GM23338 (cell line): ENCODE measurements at regions not wholly inside any gene's neighbourhood (a gene's known extent, or its start where the extent isn't known, plus 50 kb on each side); places are given as distances from the start of the nearest gene placed in this dataset.

Experiments used
- ATAC-seq: fragments of 200-7000 bp; cut with Tn5 transposase; 3 replicates; pipeline ENCODE4 v1.9.1; 2020
- DNase-seq: peaks from one replicate; pipeline ENCODE4 v3.0.0-alpha.2; 2015; ENCODE audit warnings: low spot score
- H2AFZ ChIP-seq: fragments of 200-600 bp; sonication (generic); 2 replicates; pipeline ENCODE4 v1.8.0; 2016; ENCODE audit warnings: antibody characterized with exemption, mild to moderate bottlenecking, moderate library complexity
- H3F3A ChIP-seq: fragments of 200-600 bp; sonication (generic); replicated peaks from 2 replicates; pipeline ENCODE4 v1.8.0; 2017; ENCODE audit warnings: antibody characterized with exemption, mixed run types, low read depth
- H3K27ac ChIP-seq: fragments of 200-600 bp; sonication (generic); 2 replicates; pipeline ENCODE4 v1.6.1; 2016; ENCODE audit warnings: low read depth
- H3K27me3 ChIP-seq: fragments of 200-600 bp; sonication (generic); 2 replicates; pipeline ENCODE4 v1.8.0; 2016; ENCODE audit warnings: mild to moderate bottlenecking, mixed run types, moderate library complexity; ENCODE audit not compliant: insufficient read depth
- H3K36me3 ChIP-seq: fragments of 200-600 bp; sonication (generic); 2 replicates; pipeline ENCODE4 v1.8.0; 2016; ENCODE audit warnings: mild to moderate bottlenecking; ENCODE audit not compliant: insufficient read depth
- H3K4me1 ChIP-seq: fragments of 200-600 bp; sonication (generic); 2 replicates; pipeline ENCODE4 v1.8.0; 2016; ENCODE audit warnings: mild to moderate bottlenecking, moderate library complexity; ENCODE audit not compliant: insufficient read depth
- H3K4me2 ChIP-seq: fragments of 200-600 bp; sonication (generic); 2 replicates; pipeline ENCODE4 v1.7.1; 2017; ENCODE audit warnings: mixed run types
- H3K4me3 ChIP-seq: fragments of 200-600 bp; sonication (generic); 2 replicates; pipeline ENCODE4 v1.6.1; 2016; ENCODE audit warnings: mixed run types
- H3K79me2 ChIP-seq: fragments of 200-600 bp; sonication (generic); replicated peaks from 2 replicates; pipeline ENCODE4 v1.8.0; 2017; ENCODE audit warnings: mild to moderate bottlenecking; ENCODE audit not compliant: insufficient read depth
- H3K9me2 ChIP-seq: fragments of 200-600 bp; sonication (generic); 2 replicates; pipeline ENCODE4 v1.8.0; 2017; ENCODE audit not compliant: insufficient read depth
- H4K20me1 ChIP-seq: fragments of 200-600 bp; sonication (generic); replicated peaks from 2 replicates; pipeline ENCODE4 v1.8.0; 2017; ENCODE audit warnings: mild to moderate bottlenecking; ENCODE audit not compliant: insufficient read depth
- H3K27ac Mint-ChIP-seq: 2 replicates; pipeline ENCODE4 v1.8.0; 2020; ENCODE audit warnings: inconsistent platforms, mild to moderate bottlenecking, moderate library complexity, mixed read lengths
- H3K27me3 Mint-ChIP-seq: 3 replicates; pipeline ENCODE4 v1.8.0; 2022; ENCODE audit warnings: low read depth, mild to moderate bottlenecking, moderate library complexity, mixed read lengths, inconsistent platforms; ENCODE audit not compliant: insufficient read depth, poor library complexity
- H3K36me3 Mint-ChIP-seq: 3 replicates; pipeline ENCODE4 v1.8.0; 2021; ENCODE audit warnings: low read depth, mild to moderate bottlenecking, inconsistent platforms, moderate library complexity, mixed read lengths
- H3K4me1 Mint-ChIP-seq: 3 replicates; pipeline ENCODE4 v1.8.0; 2020; ENCODE audit warnings: mild to moderate bottlenecking, inconsistent platforms, mixed read lengths
- H3K4me3 Mint-ChIP-seq: 3 replicates; pipeline ENCODE4 v1.8.0; 2021; ENCODE audit warnings: moderate library complexity, mild to moderate bottlenecking, inconsistent platforms, mixed read lengths
- H3K9me3 Mint-ChIP-seq: 3 replicates; pipeline ENCODE4 v1.8.0; 2020; ENCODE audit warnings: moderate library complexity, mild to moderate bottlenecking, inconsistent platforms, mixed read lengths
- CREB1 ChIP-seq: fragments of 250-450 bp; sonication (Bioruptor Pico); IDR thresholded peaks from 2 replicates; pipeline ENCODE4 v1.5.0; 2020; ENCODE audit warnings: low read depth, mild to moderate bottlenecking, moderate library complexity
- CTCF ChIP-seq, 2 experiments: fragments of 200-600 bp in 1 of 2; sonication (generic) in 1 of 2; conservative IDR thresholded peaks; 2 replicates each; pipeline versions ENCODE4 v1.5.1 to v1.6.1; 2016 to 2017; ENCODE audit warnings: antibody characterized with exemption in 2 of 2, low read depth in 2 of 2, mild to moderate bottlenecking in 2 of 2, moderate library complexity in 1 of 2
- ETS1 ChIP-seq: IDR thresholded peaks from 2 replicates; pipeline ENCODE4 v1.6.1; 2016; ENCODE audit warnings: antibody characterized with exemption
- EZH2 ChIP-seq: fragments of 200-600 bp; sonication (generic); IDR thresholded peaks from one replicate; pipeline ENCODE4 v1.8.0; 2017; ENCODE audit warnings: antibody characterized with exemption, mild to moderate bottlenecking, low read depth; ENCODE audit not compliant: unreplicated experiment
- EZH2phosphoT487 ChIP-seq: fragments of 200-600 bp; sonication (generic); IDR thresholded peaks from one replicate; pipeline ENCODE4 v1.8.1; 2018; ENCODE audit warnings: antibody characterized with exemption; ENCODE audit not compliant: unreplicated experiment
- JUNB ChIP-seq: IDR thresholded peaks from one replicate; pipeline ENCODE4 v1.6.1; 2016; ENCODE audit warnings: antibody characterized with exemption; ENCODE audit not compliant: unreplicated experiment
- NANOG ChIP-seq: IDR thresholded peaks from 2 replicates; pipeline ENCODE4 v1.6.1; 2016; ENCODE audit warnings: antibody characterized with exemption, borderline replicate concordance
- POLR2AphosphoS5 ChIP-seq: IDR thresholded peaks from 2 replicates; pipeline ENCODE4 v1.6.1; 2016; ENCODE audit warnings: antibody characterized with exemption, low read depth
- REST ChIP-seq: IDR thresholded peaks from one replicate; pipeline ENCODE4 v1.6.1; 2018; ENCODE audit warnings: antibody characterized with exemption; ENCODE audit not compliant: unreplicated experiment
- STAT1 ChIP-seq: IDR thresholded peaks from one replicate; pipeline ENCODE4 v1.6.1; 2016; ENCODE audit warnings: antibody characterized with exemption; ENCODE audit not compliant: unreplicated experiment
- ZNF114 ChIP-seq: fragments of 250-450 bp; sonication (Bioruptor Pico); IDR thresholded peaks from 2 replicates; pipeline ENCODE4 v1.5.0; 2020; ENCODE audit warnings: mild to moderate bottlenecking, moderate library complexity
- ZNF331 ChIP-seq: fragments of 250-450 bp; sonication (Bioruptor Pico); IDR thresholded peaks from 2 replicates; pipeline ENCODE4 v1.5.0; 2020; ENCODE audit warnings: low read depth, mild to moderate bottlenecking, moderate library complexity
- ZNF462 ChIP-seq: fragments of 250-450 bp; sonication (Bioruptor Pico); IDR thresholded peaks from 2 replicates; pipeline ENCODE4 v1.5.0; 2020; ENCODE audit warnings: mild to moderate bottlenecking, moderate library complexity

GRCh38 chr2:12273111-12273510 is 443.6 kb upstream of the TRIB2 start:
- Mint-ChIP-seq H3K27ac (no peak overlapping the region), H3K9me3 (no peaks in the 10 kb centered on the region; the same call in 2 of the 3 replicates), H3K27me3 (no peaks in the 10 kb centered on the region), H3K4me3 (no peak overlapping the region), H3K36me3 (no peaks in the 10 kb centered on the region), H3K4me1 (peaks cover 12% of the 10 kb centered on the region; the same call in 2 of the 3 replicates)
- no peaks in the 10 kb centered on the region for H3K27me3 ChIP-seq
- no peaks in the 10 kb centered on the region for H4K20me1 ChIP-seq
- no peak for DNase-seq
- no peaks in the 10 kb centered on the region for H3K79me2 ChIP-seq
- TF ChIP-seq POLR2AphosphoS5 (no peak), NANOG (no peak), ETS1 (no peak), ZNF462 (CRISPR knock-in tag) (no peak), ZNF114 (CRISPR knock-in tag) (no peak), EZH2phosphoT487 (no peak), JUNB (no peak), EZH2 (no peak), CTCF (conservative IDR thresholded peaks at IDR 0.05; ENCODE audit: low read depth in 2 of 2) (no peak), REST (no peak), STAT1 (no peak), ZNF331 (CRISPR knock-in tag) (no peak), CREB1 (CRISPR knock-in tag) (no peak)
- H3K9me2 ChIP-seq, result peaks cover 9% of the 10 kb centered on the region; the same call in 1 of the 2 replicates
- H2AFZ ChIP-seq, result no peak overlapping the region
- H3K4me1 ChIP-seq, result peaks cover 14% of the 10 kb centered on the region
- no peaks in the 10 kb centered on the region for H3K36me3 ChIP-seq
- no peak for ATAC-seq
- H3F3A ChIP-seq, result no peaks in the 10 kb centered on the region
- H3K4me3 ChIP-seq, result no peak overlapping the region
- H3K27ac ChIP-seq, result no peak overlapping the region
- no peak overlapping the region for H3K4me2 ChIP-seq
